ENCODE measurements at regions not wholly inside any gene's neighbourhood (a gene's known extent, or its start where the extent isn't known, plus 50 kb on each side); places are given as distances from the start of the nearest gene placed in this dataset.
"Not testable (repeated sequence)": the region's sequence is repeated elsewhere in the genome, so short reads cannot be mapped to it uniquely, and the experiment has no call there.

DNA sequence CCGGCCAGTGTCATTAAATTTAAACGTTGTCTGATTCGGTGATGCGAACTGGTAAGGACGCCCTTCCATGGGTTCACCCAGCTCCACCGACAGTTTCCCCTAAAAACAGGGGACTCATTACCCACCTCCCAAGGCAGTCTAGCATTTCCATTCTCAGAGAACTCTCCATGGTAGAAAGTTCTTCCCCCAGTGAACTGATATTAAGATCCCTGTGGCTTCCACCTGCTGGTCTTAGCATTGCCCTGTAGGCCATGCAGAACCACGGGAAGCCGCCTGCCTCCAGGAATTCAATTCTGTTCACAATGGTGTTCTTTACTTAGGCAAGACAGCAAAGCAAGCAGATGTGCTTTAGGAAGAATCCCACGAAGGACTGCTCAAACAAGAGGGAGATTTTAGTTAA is 128.9 kb upstream of the NANOS1 start:
- DNase-seq (ENCODE audit: low read depth in 2 of 2), result no peak
- Histone ChIP-seq H4K20me1 (ENCODE audit: control insufficient read depth, extremely low read depth, insufficient read depth, low read length) (no peaks in the 10 kb centered on the region), H3K36me3 (ENCODE audit: control insufficient read depth, insufficient read depth, low read length) (no peaks in the 10 kb centered on the region), H3K79me2 (ENCODE audit: control insufficient read depth, insufficient read depth, low read length) (no peaks in the 10 kb centered on the region), H2AFZ (ENCODE audit: low read length) (no peak overlapping the region), H3K27ac (ENCODE audit: insufficient read depth, low read length) (no peak overlapping the region), H3K27me3 (ENCODE audit: control insufficient read depth, insufficient read depth, low read length) (no peaks in the 10 kb centered on the region), H3K4me1 (ENCODE audit: control insufficient read depth, extremely low read depth, insufficient read depth, low read length) (no peaks in the 10 kb centered on the region), H3K4me2 (ENCODE audit: extremely low read depth, insufficient read depth, low read length) (no peak overlapping the region), H3K4me3 (replicated peaks in 1 of 4; ENCODE audit: control extremely low read depth in 1 of 4, insufficient read depth in 1 of 4, low read depth in 3 of 4, low read length in 4 of 4) (no peak overlapping the region), H3K9ac (ENCODE audit: insufficient read depth, low read length) (no peak overlapping the region), H3K9me3 (ENCODE audit: control insufficient read depth, insufficient read depth, low read depth, low read length) (no peaks in the 10 kb centered on the region)
- TF ChIP-seq EZH2 (IDR thresholded peaks at IDR 0.05; ENCODE audit: low read length, missing control alignments), result no peak
- TF ChIP-seq, protein P1, sequence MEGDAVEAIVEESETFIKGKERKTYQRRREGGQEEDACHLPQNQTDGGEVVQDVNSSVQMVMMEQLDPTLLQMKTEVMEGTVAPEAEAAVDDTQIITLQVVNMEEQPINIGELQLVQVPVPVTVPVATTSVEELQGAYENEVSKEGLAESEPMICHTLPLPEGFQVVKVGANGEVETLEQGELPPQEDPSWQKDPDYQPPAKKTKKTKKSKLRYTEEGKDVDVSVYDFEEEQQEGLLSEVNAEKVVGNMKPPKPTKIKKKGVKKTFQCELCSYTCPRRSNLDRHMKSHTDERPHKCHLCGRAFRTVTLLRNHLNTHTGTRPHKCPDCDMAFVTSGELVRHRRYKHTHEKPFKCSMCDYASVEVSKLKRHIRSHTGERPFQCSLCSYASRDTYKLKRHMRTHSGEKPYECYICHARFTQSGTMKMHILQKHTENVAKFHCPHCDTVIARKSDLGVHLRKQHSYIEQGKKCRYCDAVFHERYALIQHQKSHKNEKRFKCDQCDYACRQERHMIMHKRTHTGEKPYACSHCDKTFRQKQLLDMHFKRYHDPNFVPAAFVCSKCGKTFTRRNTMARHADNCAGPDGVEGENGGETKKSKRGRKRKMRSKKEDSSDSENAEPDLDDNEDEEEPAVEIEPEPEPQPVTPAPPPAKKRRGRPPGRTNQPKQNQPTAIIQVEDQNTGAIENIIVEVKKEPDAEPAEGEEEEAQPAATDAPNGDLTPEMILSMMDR (conservative IDR thresholded peaks at IDR 0.05 in 1 of 2, IDR thresholded peaks at IDR 0.05 in 1 of 2; ENCODE audit: low read depth in 1 of 2, low read length in 2 of 2), result no peak

DNA sequence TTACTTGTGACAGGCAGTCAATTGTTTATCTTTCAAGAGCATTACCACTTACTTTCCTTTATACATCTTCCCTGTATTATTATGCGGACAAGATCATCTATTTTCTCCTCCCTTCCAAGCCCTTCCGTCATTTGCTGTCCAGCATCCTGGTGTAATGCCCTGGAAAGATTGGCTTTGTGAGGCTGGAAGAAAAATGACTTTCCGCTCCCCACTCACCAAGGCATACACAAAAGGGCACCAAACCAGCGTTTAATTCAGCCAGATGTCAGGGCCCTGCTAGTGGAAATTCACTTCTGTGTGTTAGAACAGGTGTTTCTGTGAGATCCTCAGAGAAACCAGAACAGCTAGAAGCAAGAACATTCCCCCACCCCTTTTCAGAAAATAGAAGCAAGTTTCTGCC is 128.1 kb upstream of the NANOS1 start:
- Histone ChIP-seq H3K4me2 (ENCODE audit: extremely low read depth, insufficient read depth, low read length) (no peak overlapping the region), H3K4me3 (replicated peaks in 1 of 4; ENCODE audit: control extremely low read depth in 1 of 4, insufficient read depth in 1 of 4, low read depth in 3 of 4, low read length in 4 of 4) (no peak overlapping the region), H3K27me3 (ENCODE audit: control insufficient read depth, insufficient read depth, low read length) (no peaks in the 10 kb centered on the region), H3K4me1 (ENCODE audit: control insufficient read depth, extremely low read depth, insufficient read depth, low read length) (no peaks in the 10 kb centered on the region), H4K20me1 (ENCODE audit: control insufficient read depth, extremely low read depth, insufficient read depth, low read length) (no peaks in the 10 kb centered on the region), H3K36me3 (ENCODE audit: control insufficient read depth, insufficient read depth, low read length) (no peaks in the 10 kb centered on the region), H2AFZ (ENCODE audit: low read length) (no peak overlapping the region), H3K9ac (ENCODE audit: insufficient read depth, low read length) (no peak overlapping the region), H3K27ac (ENCODE audit: insufficient read depth, low read length) (no peak overlapping the region), H3K79me2 (ENCODE audit: control insufficient read depth, insufficient read depth, low read length) (no peaks in the 10 kb centered on the region), H3K9me3 (ENCODE audit: control insufficient read depth, insufficient read depth, low read depth, low read length) (no peaks in the 10 kb centered on the region)
- TF ChIP-seq, protein P1 (conservative IDR thresholded peaks at IDR 0.05 in 1 of 2, IDR thresholded peaks at IDR 0.05 in 1 of 2; ENCODE audit: low read depth in 1 of 2, low read length in 2 of 2), result no peak
- no peak for TF ChIP-seq EZH2 (IDR thresholded peaks at IDR 0.05; ENCODE audit: low read length, missing control alignments)
- DNase-seq (ENCODE audit: low read depth in 2 of 2), result no peak

DNA sequence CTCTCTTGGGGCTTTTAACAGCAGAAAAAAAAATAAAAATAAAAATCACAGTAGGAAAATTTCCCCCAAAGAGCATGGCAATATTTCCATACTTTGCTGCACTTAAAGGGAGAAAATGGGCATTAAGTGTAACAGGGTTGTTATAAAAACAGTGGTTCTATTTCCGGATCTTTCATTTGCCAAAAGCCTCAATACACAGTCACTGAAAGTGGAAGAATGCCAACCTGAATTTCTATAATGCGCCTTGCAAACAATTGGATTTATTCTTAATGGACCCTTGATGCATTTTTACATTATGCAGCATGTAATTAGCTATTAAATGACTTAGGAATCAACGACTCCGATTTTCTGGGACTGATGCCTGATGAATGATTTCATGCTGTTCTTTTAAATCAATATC is 127.6 kb upstream of the NANOS1 start:
- Histone ChIP-seq H3K27ac (ENCODE audit: insufficient read depth, low read length) (no peak overlapping the region), H3K4me2 (ENCODE audit: extremely low read depth, insufficient read depth, low read length) (no peak overlapping the region), H3K4me3 (replicated peaks in 1 of 4; ENCODE audit: control extremely low read depth in 1 of 4, insufficient read depth in 1 of 4, low read depth in 3 of 4, low read length in 4 of 4) (no peak overlapping the region), H4K20me1 (ENCODE audit: control insufficient read depth, extremely low read depth, insufficient read depth, low read length) (no peaks in the 10 kb centered on the region), H3K9ac (ENCODE audit: insufficient read depth, low read length) (no peak overlapping the region), H3K27me3 (ENCODE audit: control insufficient read depth, insufficient read depth, low read length) (no peaks in the 10 kb centered on the region), H3K36me3 (ENCODE audit: control insufficient read depth, insufficient read depth, low read length) (no peaks in the 10 kb centered on the region), H2AFZ (ENCODE audit: low read length) (no peak overlapping the region), H3K79me2 (ENCODE audit: control insufficient read depth, insufficient read depth, low read length) (no peaks in the 10 kb centered on the region), H3K4me1 (ENCODE audit: control insufficient read depth, extremely low read depth, insufficient read depth, low read length) (no peaks in the 10 kb centered on the region), H3K9me3 (ENCODE audit: control insufficient read depth, insufficient read depth, low read depth, low read length) (no peaks in the 10 kb centered on the region)
- DNase-seq (ENCODE audit: low read depth in 2 of 2), result no peak
- TF ChIP-seq, protein P1 (conservative IDR thresholded peaks at IDR 0.05 in 1 of 2, IDR thresholded peaks at IDR 0.05 in 1 of 2; ENCODE audit: low read depth in 1 of 2, low read length in 2 of 2), result no peak
- no peak for TF ChIP-seq EZH2 (IDR thresholded peaks at IDR 0.05; ENCODE audit: low read length, missing control alignments)

DNA sequence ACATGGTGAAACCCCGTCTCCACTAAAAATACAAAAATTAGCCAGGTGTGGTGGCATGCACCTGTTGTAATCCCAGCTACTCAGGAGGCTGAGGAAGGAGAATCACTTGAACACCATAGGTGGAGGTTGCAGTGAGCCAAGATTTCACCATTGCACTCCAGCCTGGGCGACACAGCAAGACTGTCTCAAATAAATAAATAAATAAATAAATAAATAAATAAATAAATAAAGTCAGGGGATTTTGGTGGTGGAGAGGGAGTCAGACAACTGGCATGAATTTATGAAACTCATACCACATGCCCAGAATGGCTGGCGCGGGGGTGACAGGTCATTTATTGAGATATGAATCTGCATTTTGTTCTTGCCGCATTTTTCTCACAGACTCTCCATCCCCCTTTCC is 126.9 kb upstream of the NANOS1 start:
- not testable (repeated sequence) for H3K4me3 ChIP-seq (replicated peaks in 1 of 4; ENCODE audit: control extremely low read depth in 1 of 4, insufficient read depth in 1 of 4, low read depth in 3 of 4, low read length in 4 of 4); H2AFZ ChIP-seq (ENCODE audit: low read length); H3K4me2 ChIP-seq (ENCODE audit: extremely low read depth, insufficient read depth, low read length); H3K4me1 ChIP-seq (ENCODE audit: control insufficient read depth, extremely low read depth, insufficient read depth, low read length); H3K9me3 ChIP-seq (ENCODE audit: control insufficient read depth, insufficient read depth, low read depth, low read length); H3K9ac ChIP-seq (ENCODE audit: insufficient read depth, low read length); H3K79me2 ChIP-seq (ENCODE audit: control insufficient read depth, insufficient read depth, low read length); DNase-seq (ENCODE audit: low read depth in 2 of 2); H3K27me3 ChIP-seq (ENCODE audit: control insufficient read depth, insufficient read depth, low read length); H3K36me3 ChIP-seq (ENCODE audit: control insufficient read depth, insufficient read depth, low read length); H4K20me1 ChIP-seq (ENCODE audit: control insufficient read depth, extremely low read depth, insufficient read depth, low read length); H3K27ac ChIP-seq (ENCODE audit: insufficient read depth, low read length)

Data from fibroblast of lung (primary cell).